HT-29 (cell line): ENCODE measurements at regions not wholly inside any gene's neighbourhood (a gene's known extent, or its start where the extent isn't known, plus 50 kb on each side); places are given as distances from the start of the nearest gene placed in this dataset.
"Not testable (repeated sequence)": the region's sequence is repeated elsewhere in the genome, so short reads cannot be mapped to it uniquely, and the experiment has no call there.

ENCODE experiments used
- DNase-seq: peaks from one replicate; pipeline ENCODE4 v3.0.0-alpha.2; 2015; ENCODE audit warnings: low spot score

GRCh38 chr1:201637282-201638079, 98.6 kb downstream of the NAV1 start:
- peak; percentile 54 for DNase-seq

- no peak for DNase-seq
Observed at GRCh38 chr1:201639391-201639790, 100.5 kb downstream of the NAV1 start.

- DNase-seq = no peak
Observed at GRCh38 chr1:201639826-201640225, 100.9 kb downstream of the NAV1 start.

GRCh38 chr1:201640624-201641023, 101.7 kb downstream of the NAV1 start:
- DNase-seq = no peak

GRCh38 chr1:201641524-201642253, 102.8 kb downstream of the NAV1 start:
- DNase-seq = no peak

- no peak for DNase-seq
Observed at GRCh38 chr1:201643835-201644104, 104.8 kb downstream of the NAV1 start.

- no peak for DNase-seq
Observed at GRCh38 chr1:201644197-201644596, 105.3 kb downstream of the NAV1 start.

- DNase-seq = not testable (repeated sequence)
Observed at GRCh38 chr1:201645000-201645399, 106.1 kb downstream of the NAV1 start.

- DNase-seq = no peak
Observed at GRCh38 chr1:201645956-201646355, 107.0 kb downstream of the NAV1 start.

- DNase-seq = no peak
Observed at GRCh38 chr1:201646411-201647022, 107.6 kb downstream of the NAV1 start.

- no peak for DNase-seq
Observed at GRCh38 chr1:201647094-201647493, 108.2 kb downstream of the NAV1 start.

GRCh38 chr1:201647722-201648065, 108.8 kb downstream of the NAV1 start:
- no peak for DNase-seq

GRCh38 chr1:201648066-201648906, 109.4 kb downstream of the NAV1 start:
- no peak for DNase-seq

- no peak for DNase-seq
Observed at GRCh38 chr1:201648907-201649721, 110.2 kb downstream of the NAV1 start.

GRCh38 chr1:201649761-201650622, 111.1 kb downstream of the NAV1 start:
- DNase-seq = no peak

- no peak for DNase-seq
Observed at GRCh38 chr1:201650623-201650933, 111.7 kb downstream of the NAV1 start.

GRCh38 chr1:201652181-201652580, 113.3 kb downstream of the NAV1 start:
- DNase-seq = no peak

- no peak for DNase-seq
Observed at GRCh38 chr1:201653233-201653632, 114.3 kb downstream of the NAV1 start.

- no peak for DNase-seq
Observed at GRCh38 chr1:201653883-201654282, 115.0 kb downstream of the NAV1 start.

GRCh38 chr1:201655243-201655642, 116.3 kb downstream of the NAV1 start:
- DNase-seq = no peak
